Fibroblast of the aortic adventitia (primary cell): ENCODE measurements at regions not wholly inside any gene's neighbourhood (a gene's known extent, or its start where the extent isn't known, plus 50 kb on each side); places are given as distances from the start of the nearest gene placed in this dataset.

Experiments
- DNase-seq: peaks from one replicate; pipeline ENCODE4 v3.0.0-alpha.2; 2010; ENCODE audit warnings: low read depth
- H3K4me3 ChIP-seq: 2 replicates; pipeline ENCODE4 v1.5.1; 2011; ENCODE audit warnings: low read depth, mild to moderate bottlenecking, control low read depth, low read length, moderate library complexity
- TF ChIP-seq, protein P1 (sequence below): IDR thresholded peaks from 2 replicates; pipeline ENCODE4 v1.5.1; 2011; ENCODE audit warnings: mild to moderate bottlenecking, low read length, control low read depth, inconsistent platforms; ENCODE audit not compliant: insufficient read depth

GRCh38 chrX:81586096-81586495, 384.2 kb downstream of the SH3BGRL start:
- no peak overlapping the region for H3K4me3 ChIP-seq
- TF ChIP-seq, protein P1, sequence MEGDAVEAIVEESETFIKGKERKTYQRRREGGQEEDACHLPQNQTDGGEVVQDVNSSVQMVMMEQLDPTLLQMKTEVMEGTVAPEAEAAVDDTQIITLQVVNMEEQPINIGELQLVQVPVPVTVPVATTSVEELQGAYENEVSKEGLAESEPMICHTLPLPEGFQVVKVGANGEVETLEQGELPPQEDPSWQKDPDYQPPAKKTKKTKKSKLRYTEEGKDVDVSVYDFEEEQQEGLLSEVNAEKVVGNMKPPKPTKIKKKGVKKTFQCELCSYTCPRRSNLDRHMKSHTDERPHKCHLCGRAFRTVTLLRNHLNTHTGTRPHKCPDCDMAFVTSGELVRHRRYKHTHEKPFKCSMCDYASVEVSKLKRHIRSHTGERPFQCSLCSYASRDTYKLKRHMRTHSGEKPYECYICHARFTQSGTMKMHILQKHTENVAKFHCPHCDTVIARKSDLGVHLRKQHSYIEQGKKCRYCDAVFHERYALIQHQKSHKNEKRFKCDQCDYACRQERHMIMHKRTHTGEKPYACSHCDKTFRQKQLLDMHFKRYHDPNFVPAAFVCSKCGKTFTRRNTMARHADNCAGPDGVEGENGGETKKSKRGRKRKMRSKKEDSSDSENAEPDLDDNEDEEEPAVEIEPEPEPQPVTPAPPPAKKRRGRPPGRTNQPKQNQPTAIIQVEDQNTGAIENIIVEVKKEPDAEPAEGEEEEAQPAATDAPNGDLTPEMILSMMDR = no peak
- DNase-seq = no peak

DNA sequence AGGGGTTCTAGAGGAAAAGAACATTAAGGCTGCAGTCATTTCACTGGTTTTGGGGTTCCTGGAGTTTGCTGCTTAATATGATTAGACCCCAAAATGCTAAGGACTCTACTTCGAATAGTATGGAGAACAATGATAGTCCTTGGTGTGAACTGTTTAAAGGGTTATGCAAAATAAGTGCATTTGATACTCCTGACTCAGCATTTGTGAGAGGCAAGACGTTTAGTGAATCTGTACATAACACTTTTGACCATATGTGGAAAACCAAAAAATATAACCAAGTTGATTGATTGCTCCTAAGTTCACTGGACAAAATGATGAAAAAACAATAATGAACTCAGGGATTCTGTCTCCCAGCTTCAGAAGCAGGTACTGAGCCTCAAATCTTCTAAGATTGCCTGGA, 414.1 kb downstream of the SH3BGRL start:
- no peak for DNase-seq
- TF ChIP-seq, protein P1 = no peak
- H3K4me3 ChIP-seq = no peak overlapping the region

DNA sequence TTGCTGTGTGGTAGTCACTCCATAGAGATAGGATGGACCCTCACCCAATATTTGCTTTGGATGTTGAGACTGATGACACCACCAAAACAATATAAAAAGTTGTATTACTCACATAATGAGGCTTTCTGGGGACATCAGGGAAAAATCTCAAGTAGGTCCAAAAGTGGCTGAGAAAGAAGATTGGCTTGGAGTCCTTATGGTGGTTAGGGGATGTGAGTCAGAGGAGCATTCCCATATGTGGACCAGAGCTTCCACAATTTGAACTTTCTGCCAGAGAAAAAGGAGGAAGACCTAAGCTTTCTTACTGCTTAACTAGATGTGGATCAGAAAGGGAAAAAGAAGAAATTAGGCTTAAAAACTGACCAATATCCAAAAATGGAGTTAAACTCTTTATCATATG, 460.5 kb downstream of the SH3BGRL start:
- no peak overlapping the region for H3K4me3 ChIP-seq
- no peak for DNase-seq
- TF ChIP-seq, protein P1 = no peak

DNA sequence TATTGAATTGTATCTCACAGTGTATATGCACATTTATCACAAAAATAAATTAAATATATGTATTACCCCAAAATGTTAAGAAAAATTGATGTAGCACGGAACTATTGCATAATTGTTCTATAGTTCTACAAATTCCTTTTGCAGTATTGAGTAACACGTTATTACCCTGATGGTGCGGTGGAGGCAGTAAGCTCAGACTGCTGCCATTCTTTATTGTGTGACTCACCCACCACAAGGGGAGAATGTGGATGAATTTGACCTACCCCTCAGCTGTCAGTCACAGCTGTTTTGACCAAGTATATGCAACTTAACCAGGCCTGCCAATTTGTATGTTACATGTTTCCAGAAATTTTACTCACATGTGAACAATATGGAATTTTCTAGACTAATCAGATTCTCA, 506.6 kb downstream of the SH3BGRL start:
- no peak for DNase-seq
- no peak overlapping the region for H3K4me3 ChIP-seq
- TF ChIP-seq, protein P1 = no peak

GRCh38 chrX:81728622-81729021, 526.7 kb downstream of the SH3BGRL start:
- H3K4me3 ChIP-seq = no peak overlapping the region
- DNase-seq = no peak
- TF ChIP-seq, protein P1 = no peak

DNA sequence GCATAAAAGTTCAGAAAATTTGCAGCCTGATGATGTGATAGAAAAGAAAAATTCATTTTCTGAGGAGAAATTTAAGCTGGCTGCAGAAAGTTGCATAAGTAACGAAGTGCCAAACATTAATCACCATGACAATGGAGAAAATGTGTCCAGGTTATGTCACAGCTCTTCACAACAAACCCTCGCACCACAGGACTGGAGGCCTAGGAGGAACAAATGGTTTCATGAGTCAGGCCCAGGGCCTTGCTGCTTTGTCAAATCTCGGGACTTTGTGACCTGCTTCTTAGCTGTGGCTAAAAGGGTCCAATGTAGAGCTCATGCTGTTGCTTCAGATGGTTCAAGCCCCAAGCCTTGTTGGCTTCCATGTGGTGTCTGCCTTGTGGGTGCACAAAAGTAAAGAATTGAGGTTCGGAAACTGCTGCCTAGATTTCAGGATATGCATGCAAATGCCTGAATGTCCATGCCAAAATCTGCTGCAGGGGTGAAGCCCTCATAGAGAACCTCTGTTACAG, 527.4 kb downstream of the SH3BGRL start:
- no peak overlapping the region for H3K4me3 ChIP-seq
- no peak for DNase-seq
- TF ChIP-seq, protein P1 = no peak

- no peak for DNase-seq
- TF ChIP-seq, protein P1 = no peak
- no peak overlapping the region for H3K4me3 ChIP-seq
Measured at GRCh38 chrX:81779701-81780100, 577.8 kb downstream of the SH3BGRL start.
